WI38 (cell line): ENCODE measurements at regions not wholly inside any gene's neighbourhood (a gene's known extent, or its start where the extent isn't known, plus 50 kb on each side); places are given as distances from the start of the nearest gene placed in this dataset.

Source experiments
- H3K4me3 ChIP-seq: 2 replicates; pipeline ENCODE4 v1.5.1; 2011; ENCODE audit warnings: low read depth, mild to moderate bottlenecking, control low read depth, low read length
- TF ChIP-seq, protein P1 (sequence below): IDR thresholded peaks from 2 replicates; pipeline ENCODE4 v1.5.1; 2012; ENCODE audit warnings: low read depth, mild to moderate bottlenecking, control low read depth, low read length

GRCh38 chr20:40532103-40532502, 156.9 kb downstream of the MAFB start:
- H3K4me3 ChIP-seq, result no peak overlapping the region
- TF ChIP-seq, protein P1, sequence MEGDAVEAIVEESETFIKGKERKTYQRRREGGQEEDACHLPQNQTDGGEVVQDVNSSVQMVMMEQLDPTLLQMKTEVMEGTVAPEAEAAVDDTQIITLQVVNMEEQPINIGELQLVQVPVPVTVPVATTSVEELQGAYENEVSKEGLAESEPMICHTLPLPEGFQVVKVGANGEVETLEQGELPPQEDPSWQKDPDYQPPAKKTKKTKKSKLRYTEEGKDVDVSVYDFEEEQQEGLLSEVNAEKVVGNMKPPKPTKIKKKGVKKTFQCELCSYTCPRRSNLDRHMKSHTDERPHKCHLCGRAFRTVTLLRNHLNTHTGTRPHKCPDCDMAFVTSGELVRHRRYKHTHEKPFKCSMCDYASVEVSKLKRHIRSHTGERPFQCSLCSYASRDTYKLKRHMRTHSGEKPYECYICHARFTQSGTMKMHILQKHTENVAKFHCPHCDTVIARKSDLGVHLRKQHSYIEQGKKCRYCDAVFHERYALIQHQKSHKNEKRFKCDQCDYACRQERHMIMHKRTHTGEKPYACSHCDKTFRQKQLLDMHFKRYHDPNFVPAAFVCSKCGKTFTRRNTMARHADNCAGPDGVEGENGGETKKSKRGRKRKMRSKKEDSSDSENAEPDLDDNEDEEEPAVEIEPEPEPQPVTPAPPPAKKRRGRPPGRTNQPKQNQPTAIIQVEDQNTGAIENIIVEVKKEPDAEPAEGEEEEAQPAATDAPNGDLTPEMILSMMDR, result no peak

GRCh38 chr20:40525351-40525750, 163.7 kb downstream of the MAFB start:
- TF ChIP-seq, protein P1, result no peak
- H3K4me3 ChIP-seq, result no peak overlapping the region

GRCh38 chr20:40524071-40524470, 165.0 kb downstream of the MAFB start:
- TF ChIP-seq, protein P1, result no peak
- H3K4me3 ChIP-seq, result no peak overlapping the region

GRCh38 chr20:40522405-40522804, 166.6 kb downstream of the MAFB start:
- TF ChIP-seq, protein P1, result no peak
- no peak overlapping the region for H3K4me3 ChIP-seq

GRCh38 chr20:40521962-40522361, 167.1 kb downstream of the MAFB start:
- TF ChIP-seq, protein P1, result no peak
- H3K4me3 ChIP-seq, result no peak overlapping the region

DNA sequence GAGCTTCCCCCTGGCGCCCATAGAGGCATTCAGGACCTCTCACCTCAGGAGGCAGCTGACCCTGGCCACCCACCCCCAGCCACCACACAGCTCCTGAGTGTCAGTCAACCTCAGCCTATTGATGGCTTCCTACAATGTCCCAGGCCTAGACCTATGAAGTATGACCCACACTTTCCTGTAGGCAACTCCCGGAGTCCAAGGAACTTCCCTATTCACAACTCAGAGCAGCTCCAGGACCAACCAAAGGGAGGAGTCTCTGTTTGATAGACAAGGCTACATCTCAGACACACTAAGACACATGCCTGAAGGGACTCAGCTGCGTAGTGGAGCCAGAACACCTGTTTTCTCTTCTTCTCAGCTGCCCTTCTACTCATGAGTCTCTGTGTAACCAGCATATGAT, 169.1 kb downstream of the MAFB start:
- TF ChIP-seq, protein P1, result no peak
- H3K4me3 ChIP-seq, result no peak overlapping the region

- no peak overlapping the region for H3K4me3 ChIP-seq
- TF ChIP-seq, protein P1, result no peak
Observed at GRCh38 chr20:40512994-40513393, 176.0 kb downstream of the MAFB start.
